ENCODE measurements at regions not wholly inside any gene's neighbourhood (a gene's known extent, or its start where the extent isn't known, plus 50 kb on each side); places are given as distances from the start of the nearest gene placed in this dataset.

DNA sequence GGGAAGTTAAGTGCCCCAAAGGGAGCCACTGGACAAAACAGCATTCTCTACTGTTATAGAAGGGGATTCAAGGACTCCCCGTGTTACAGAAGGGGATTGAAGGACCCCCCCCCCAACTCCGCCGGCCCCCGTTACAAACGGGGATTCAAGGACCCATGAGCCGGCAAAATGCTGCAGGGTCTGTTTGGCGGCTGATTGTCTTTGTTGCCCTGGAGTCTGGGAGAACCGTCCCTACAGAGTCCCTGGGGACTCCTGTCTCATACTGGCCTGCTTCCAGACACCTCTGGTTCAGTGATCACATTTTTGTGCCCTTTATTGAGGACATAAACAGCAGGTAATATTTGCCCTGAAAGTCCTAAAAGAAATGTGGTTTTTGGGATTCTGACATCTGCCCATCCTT, 96.4 kb downstream of the SYF2 start:
- TF ChIP-seq, protein P1, sequence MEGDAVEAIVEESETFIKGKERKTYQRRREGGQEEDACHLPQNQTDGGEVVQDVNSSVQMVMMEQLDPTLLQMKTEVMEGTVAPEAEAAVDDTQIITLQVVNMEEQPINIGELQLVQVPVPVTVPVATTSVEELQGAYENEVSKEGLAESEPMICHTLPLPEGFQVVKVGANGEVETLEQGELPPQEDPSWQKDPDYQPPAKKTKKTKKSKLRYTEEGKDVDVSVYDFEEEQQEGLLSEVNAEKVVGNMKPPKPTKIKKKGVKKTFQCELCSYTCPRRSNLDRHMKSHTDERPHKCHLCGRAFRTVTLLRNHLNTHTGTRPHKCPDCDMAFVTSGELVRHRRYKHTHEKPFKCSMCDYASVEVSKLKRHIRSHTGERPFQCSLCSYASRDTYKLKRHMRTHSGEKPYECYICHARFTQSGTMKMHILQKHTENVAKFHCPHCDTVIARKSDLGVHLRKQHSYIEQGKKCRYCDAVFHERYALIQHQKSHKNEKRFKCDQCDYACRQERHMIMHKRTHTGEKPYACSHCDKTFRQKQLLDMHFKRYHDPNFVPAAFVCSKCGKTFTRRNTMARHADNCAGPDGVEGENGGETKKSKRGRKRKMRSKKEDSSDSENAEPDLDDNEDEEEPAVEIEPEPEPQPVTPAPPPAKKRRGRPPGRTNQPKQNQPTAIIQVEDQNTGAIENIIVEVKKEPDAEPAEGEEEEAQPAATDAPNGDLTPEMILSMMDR (IDR thresholded peaks at IDR 0.05): no peak
- no peak for TF ChIP-seq POLR2AphosphoS5 (IDR thresholded peaks at IDR 0.05)
